Muscle of leg (tissue), 3 donors: ENCODE measurements at regions not wholly inside any gene's neighbourhood (a gene's known extent, or its start where the extent isn't known, plus 50 kb on each side); places are given as distances from the start of the nearest gene placed in this dataset.

Experiments used
- DNase-seq: peaks from one replicate; pipeline ENCODE4 v3.0.0; 2013
- H3K27ac ChIP-seq: one replicate; pipeline ENCODE4 v1.5.1; 2013; ENCODE audit warnings: mild to moderate bottlenecking, low read length, control low read depth
- H3K27me3 ChIP-seq: one replicate; pipeline ENCODE4 v1.6.1; 2013; ENCODE audit warnings: low read length; ENCODE audit not compliant: control insufficient read depth, insufficient read depth
- H3K36me3 ChIP-seq: one replicate; pipeline ENCODE4 v1.6.1; 2013; ENCODE audit warnings: low read length; ENCODE audit not compliant: control insufficient read depth, insufficient read depth
- H3K4me1 ChIP-seq: one replicate; pipeline ENCODE4 v1.6.1; 2013; ENCODE audit warnings: low read length; ENCODE audit not compliant: control insufficient read depth, insufficient read depth
- H3K4me3 ChIP-seq: one replicate; pipeline ENCODE4 v1.5.1; 2013; ENCODE audit warnings: low read length, control low read depth
- H3K9me3 ChIP-seq: replicated peaks from 2 replicates; pipeline ENCODE4 v1.6.1; 2013; ENCODE audit warnings: low read depth, low read length; ENCODE audit not compliant: control insufficient read depth
- WGBS: methylation state at CpG from one replicate; pipeline ENCODE4 v1.1.5; 2013; ENCODE audit warnings: missing lambda C conversion rate; ENCODE audit not compliant: insufficient coverage; 5-methylcytosine and 5-hydroxymethylcytosine counted together

DNA sequence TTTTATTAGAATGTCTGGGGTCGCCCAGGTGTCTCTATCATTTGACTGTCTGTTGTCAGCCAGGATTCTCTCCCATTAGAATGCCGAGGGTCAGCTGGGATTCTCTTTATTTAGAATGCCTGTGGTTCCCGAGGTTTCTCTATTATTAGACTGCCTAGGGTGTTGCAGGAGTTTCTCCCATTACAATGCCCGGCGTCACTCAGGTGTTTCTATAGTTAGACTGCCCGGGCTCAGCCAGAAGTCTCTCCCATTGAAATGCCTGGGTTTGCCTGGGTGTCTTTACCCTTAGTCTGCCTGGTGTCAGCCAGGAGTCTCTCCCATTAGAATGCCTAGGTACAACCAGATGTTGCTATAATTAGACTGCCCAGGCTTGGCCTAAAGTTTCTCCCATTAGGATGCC is 2252.0 kb downstream of the TP53TG3F start:
- Histone ChIP-seq H3K27me3 (no peaks in the 10 kb centered on the region), H3K4me1 (no peaks in the 10 kb centered on the region), H3K4me3 (no peak overlapping the region), H3K9me3 (peaks cover 42% of the 10 kb centered on the region), H3K36me3 (no peaks in the 10 kb centered on the region), H3K27ac (no peak overlapping the region)
- DNase-seq: no peak
- WGBS: 65% methylated on average over 4 of the region's 6 CpGs

DNA sequence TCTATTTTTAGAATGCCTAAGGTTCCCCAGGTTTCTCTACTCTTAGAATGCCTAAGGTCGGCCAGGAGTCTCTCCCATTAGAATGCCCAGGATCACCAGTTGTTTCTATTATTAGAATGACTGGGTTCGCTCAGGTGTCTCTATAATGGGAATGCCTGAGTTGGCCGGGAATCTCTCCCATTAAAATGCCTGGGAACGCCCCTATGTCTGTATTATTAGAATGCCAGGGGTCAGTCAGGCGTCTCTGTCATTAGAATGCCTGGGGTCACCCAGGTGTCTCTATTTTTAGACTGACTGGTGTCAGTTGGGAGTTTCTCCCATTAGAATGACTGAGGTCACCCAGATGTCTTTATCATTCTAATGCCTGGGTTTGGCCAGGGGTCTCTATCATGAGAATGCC is 2252.5 kb downstream of the TP53TG3F start:
- H3K27ac ChIP-seq: no peak overlapping the region
- H3K9me3 ChIP-seq: peaks cover 42% of the 10 kb centered on the region
- DNase-seq: no peak
- no peak overlapping the region for H3K4me3 ChIP-seq
- 59% methylated on average over 3 of the region's 5 CpGs for WGBS
- no peaks in the 10 kb centered on the region for H3K4me1 ChIP-seq
- no peaks in the 10 kb centered on the region for H3K36me3 ChIP-seq
- no peaks in the 10 kb centered on the region for H3K27me3 ChIP-seq

DNA sequence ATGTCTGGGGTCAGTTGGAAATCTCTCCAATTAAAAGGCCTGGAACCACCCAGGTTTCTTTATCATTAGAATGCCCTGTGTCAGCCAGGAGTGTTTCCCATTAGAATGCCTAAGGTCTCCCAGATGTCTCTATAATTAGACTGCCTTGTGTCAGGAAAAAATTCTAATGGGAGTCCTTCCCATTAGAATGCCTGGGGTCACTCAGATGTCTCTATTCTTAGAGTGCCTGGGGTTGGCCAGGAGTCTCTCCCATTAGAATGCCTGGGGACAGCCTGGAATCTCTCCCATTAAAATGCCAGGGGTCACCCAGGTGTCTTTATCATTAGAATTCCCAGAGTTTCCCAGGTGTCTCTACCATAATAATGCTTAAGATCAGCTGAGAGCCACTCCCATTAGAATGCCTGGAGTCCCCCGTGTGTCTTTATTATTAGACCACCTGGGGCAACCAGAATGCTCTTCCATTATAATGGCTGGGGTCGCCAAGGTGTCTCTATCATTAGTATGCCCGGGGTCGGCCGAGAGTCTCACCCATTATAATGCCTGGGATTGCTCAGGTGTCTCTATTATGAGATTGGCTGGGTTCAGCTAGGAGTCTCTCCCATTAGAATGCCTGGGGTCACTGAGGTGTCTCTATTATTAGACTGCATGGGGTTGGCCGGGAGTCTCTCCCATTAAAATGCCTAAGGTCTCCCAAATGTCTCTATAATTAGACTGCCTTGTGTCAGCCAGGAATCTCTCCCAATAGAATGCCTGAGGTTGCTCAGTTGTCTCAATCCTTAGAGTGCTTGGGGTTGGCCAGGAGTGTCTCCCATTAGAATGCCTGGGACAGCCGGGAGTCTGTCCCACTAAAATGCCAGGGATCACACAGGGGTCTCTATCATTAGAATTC is 2254.6 kb downstream of the TP53TG3F start:
- Histone ChIP-seq H3K4me1 (no peaks in the 10 kb centered on the region), H3K9me3 (peaks cover 39% of the 10 kb centered on the region), H3K27me3 (no peaks in the 10 kb centered on the region), H3K27ac (no peak overlapping the region), H3K36me3 (no peaks in the 10 kb centered on the region), H3K4me3 (no peak overlapping the region)
- no peak for DNase-seq
- WGBS: 70% methylated on average over 2 of the region's 7 CpGs

DNA sequence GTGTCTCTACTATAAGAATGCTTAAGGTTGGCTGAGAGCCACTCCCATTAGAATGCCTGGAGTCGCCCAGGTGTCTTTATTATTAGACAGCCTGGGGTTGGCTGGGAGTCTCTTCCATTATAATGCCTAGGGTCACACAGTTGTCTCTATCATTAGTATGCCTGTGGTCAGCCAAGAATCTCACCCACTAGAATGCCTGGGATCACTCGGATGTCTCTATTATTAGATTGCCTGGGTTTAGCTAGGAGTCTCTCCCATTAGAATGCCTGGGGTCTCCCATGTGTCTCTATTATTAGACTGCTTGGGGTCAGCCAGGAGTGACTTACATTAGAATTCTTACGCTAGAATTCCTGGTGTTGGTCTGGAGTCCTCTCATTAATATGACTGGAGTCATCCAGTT is 2255.3 kb downstream of the TP53TG3F start:
- H3K9me3 ChIP-seq: peaks cover 39% of the 10 kb centered on the region
- no CpG with 5 or more reads among the region's 3 CpGs for WGBS
- H3K27me3 ChIP-seq: no peaks in the 10 kb centered on the region
- no peak overlapping the region for H3K4me3 ChIP-seq
- no peak for DNase-seq
- no peak overlapping the region for H3K27ac ChIP-seq
- H3K36me3 ChIP-seq: no peaks in the 10 kb centered on the region
- no peaks in the 10 kb centered on the region for H3K4me1 ChIP-seq

DNA sequence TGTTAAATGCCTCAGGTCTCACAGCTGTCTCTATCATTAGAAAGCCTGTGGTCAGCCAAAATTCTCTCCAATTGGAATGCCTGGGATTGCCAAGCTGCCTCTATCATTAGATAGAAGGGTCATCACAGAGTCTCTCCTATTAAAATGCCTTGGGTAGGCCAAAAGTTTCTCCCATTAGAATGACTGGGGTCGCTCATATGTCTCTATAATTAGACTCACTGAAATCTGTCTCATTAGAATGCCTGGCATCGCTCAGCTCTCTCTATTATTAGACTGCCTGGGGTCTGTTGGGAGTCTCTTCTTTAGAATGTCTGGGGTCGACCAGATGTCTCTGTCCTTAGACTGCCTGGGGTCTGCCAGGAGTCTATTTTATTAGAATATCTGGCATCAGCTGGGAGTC is 2265.1 kb downstream of the TP53TG3F start:
- 29% methylated on average over 2 of the region's 3 CpGs for WGBS
- no peak for DNase-seq

GRCh38 chr16:35725949-35726348 is 2266.5 kb downstream of the TP53TG3F start:
- peaks cover 68% of the 10 kb centered on the region for H3K9me3 ChIP-seq
- no peaks in the 10 kb centered on the region for H3K27me3 ChIP-seq
- 80% methylated on average over 5 of the region's 6 CpGs for WGBS
- H3K4me3 ChIP-seq: no peak overlapping the region
- H3K36me3 ChIP-seq: no peaks in the 10 kb centered on the region
- no peaks in the 10 kb centered on the region for H3K4me1 ChIP-seq
- no peak for DNase-seq
- H3K27ac ChIP-seq: no peak overlapping the region

More for the DNA sequence above, 2265.1 kb downstream of the TP53TG3F start:
- Histone ChIP-seq H3K4me1 (no peaks in the 10 kb centered on the region), H3K9me3 (peaks cover 55% of the 10 kb centered on the region), H3K27ac (no peak overlapping the region), H3K4me3 (no peak overlapping the region), H3K36me3 (no peaks in the 10 kb centered on the region), H3K27me3 (no peaks in the 10 kb centered on the region)

- no peak for DNase-seq
- Histone ChIP-seq H3K27ac (no peak overlapping the region), H3K27me3 (no peaks in the 10 kb centered on the region), H3K4me3 (no peak overlapping the region), H3K9me3 (peaks cover 67% of the 10 kb centered on the region), H3K36me3 (no peaks in the 10 kb centered on the region), H3K4me1 (no peaks in the 10 kb centered on the region)
- WGBS: 35% methylated on average over 3 of the region's 5 CpGs
Measured at GRCh38 chr16:35730251-35730650, 2270.8 kb downstream of the TP53TG3F start.

- Histone ChIP-seq H3K4me3 (no peak overlapping the region), H3K9me3 (peaks cover 72% of the 10 kb centered on the region), H3K36me3 (no peaks in the 10 kb centered on the region), H3K27ac (no peak overlapping the region), H3K4me1 (no peaks in the 10 kb centered on the region), H3K27me3 (no peaks in the 10 kb centered on the region)
- WGBS: 73% methylated on average over 4 of the region's 9 CpGs
- DNase-seq: no peak
Measured at GRCh38 chr16:35731341-35732040, 2272.1 kb downstream of the TP53TG3F start.

GRCh38 chr16:35732046-35732810 is 2272.8 kb downstream of the TP53TG3F start:
- Histone ChIP-seq H3K27me3 (no peaks in the 10 kb centered on the region), H3K9me3 (peaks cover 65% of the 10 kb centered on the region), H3K4me1 (no peaks in the 10 kb centered on the region), H3K27ac (no peak overlapping the region), H3K36me3 (no peaks in the 10 kb centered on the region), H3K4me3 (no peak overlapping the region)
- WGBS: 69% methylated on average over 12 of the region's 15 CpGs
- no peak for DNase-seq
